MCF 10A (cell line): ENCODE measurements at regions not wholly inside any gene's neighbourhood (a gene's known extent, or its start where the extent isn't known, plus 50 kb on each side); places are given as distances from the start of the nearest gene placed in this dataset.
"Not testable (repeated sequence)": the region's sequence is repeated elsewhere in the genome, so short reads cannot be mapped to it uniquely, and the experiment has no call there.

Experiments used
- BruUV-seq: library from RNA; stranded (reverse); fragments of 400-500 nt; replicated peaks from 2 replicates; lab custom pipeline; 2021; lab: Mats Ljungman, UMichigan
- CTCF ChIA-PET: fragments of 300-600 bp; sonication (Branson Sonifier 250); formaldehyde crosslinking; extraction: SDS; loops from one replicate; lab custom pipeline; 2021; ENCODE audit warnings: antibody characterized with exemption, inconsistent platforms; lab: Yijun Ruan, JAX
- POLR2A ChIA-PET: fragments of 300-600, 350-650 bp; sonication (Branson Sonifier 250); formaldehyde crosslinking; extraction: SDS; loops from one replicate; lab custom pipeline; 2020; ENCODE audit warnings: antibody characterized with exemption, inconsistent platforms; lab: Yijun Ruan, JAX
- DNase-seq: peaks from one replicate; pipeline ENCODE4 v3.0.0-alpha.2; 2018; ENCODE audit not compliant: unreplicated experiment
- H3K27ac Mint-ChIP-seq: one replicate; pipeline ENCODE4 v1.8.0; 2022; ENCODE audit warnings: mild to moderate bottlenecking, low read depth, mixed read lengths; ENCODE audit not compliant: unreplicated experiment
- H3K27me3 Mint-ChIP-seq: one replicate; pipeline ENCODE4 v1.8.0; 2022; ENCODE audit warnings: mixed read lengths; ENCODE audit not compliant: insufficient read depth, unreplicated experiment
- H3K36me3 Mint-ChIP-seq: one replicate; pipeline ENCODE4 v1.8.0; 2022; ENCODE audit warnings: mild to moderate bottlenecking, moderate library complexity, mixed read lengths; ENCODE audit not compliant: insufficient read depth, unreplicated experiment
- H3K4me1 Mint-ChIP-seq: one replicate; pipeline ENCODE4 v1.8.0; 2022; ENCODE audit warnings: mixed read lengths; ENCODE audit not compliant: insufficient read depth, unreplicated experiment
- H3K4me3 Mint-ChIP-seq: one replicate; pipeline ENCODE4 v1.8.0; 2022; ENCODE audit warnings: mild to moderate bottlenecking, moderate library complexity, mixed read lengths; ENCODE audit not compliant: unreplicated experiment
- H3K9me3 Mint-ChIP-seq: one replicate; pipeline ENCODE4 v1.8.0; 2022; ENCODE audit warnings: mixed read lengths; ENCODE audit not compliant: unreplicated experiment
- intact Hi-C: fragments of 100-400 bp; cut with micrococcal nuclease; formaldehyde crosslinking; loops from 2 replicates; pipeline ENCODE4 v1.14.1; 2022
- TF ChIP-seq, protein P1 (sequence below): fragments of 200-600 bp; IDR thresholded peaks from one replicate; pipeline ENCODE4 v1.8.0; 2022; ENCODE audit warnings: antibody characterized with exemption, mild to moderate bottlenecking; ENCODE audit not compliant: unreplicated experiment

- BruUV-seq = no TSS peak
- no peak overlapping the region for H3K4me3 Mint-ChIP-seq
- TF ChIP-seq, protein P1, sequence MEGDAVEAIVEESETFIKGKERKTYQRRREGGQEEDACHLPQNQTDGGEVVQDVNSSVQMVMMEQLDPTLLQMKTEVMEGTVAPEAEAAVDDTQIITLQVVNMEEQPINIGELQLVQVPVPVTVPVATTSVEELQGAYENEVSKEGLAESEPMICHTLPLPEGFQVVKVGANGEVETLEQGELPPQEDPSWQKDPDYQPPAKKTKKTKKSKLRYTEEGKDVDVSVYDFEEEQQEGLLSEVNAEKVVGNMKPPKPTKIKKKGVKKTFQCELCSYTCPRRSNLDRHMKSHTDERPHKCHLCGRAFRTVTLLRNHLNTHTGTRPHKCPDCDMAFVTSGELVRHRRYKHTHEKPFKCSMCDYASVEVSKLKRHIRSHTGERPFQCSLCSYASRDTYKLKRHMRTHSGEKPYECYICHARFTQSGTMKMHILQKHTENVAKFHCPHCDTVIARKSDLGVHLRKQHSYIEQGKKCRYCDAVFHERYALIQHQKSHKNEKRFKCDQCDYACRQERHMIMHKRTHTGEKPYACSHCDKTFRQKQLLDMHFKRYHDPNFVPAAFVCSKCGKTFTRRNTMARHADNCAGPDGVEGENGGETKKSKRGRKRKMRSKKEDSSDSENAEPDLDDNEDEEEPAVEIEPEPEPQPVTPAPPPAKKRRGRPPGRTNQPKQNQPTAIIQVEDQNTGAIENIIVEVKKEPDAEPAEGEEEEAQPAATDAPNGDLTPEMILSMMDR = no peak
- no peaks in the 10 kb centered on the region for H3K9me3 Mint-ChIP-seq
- no peaks in the 10 kb centered on the region for H3K36me3 Mint-ChIP-seq
- no peaks in the 10 kb centered on the region for H3K27me3 Mint-ChIP-seq
- peaks cover 7% of the 10 kb centered on the region for H3K4me1 Mint-ChIP-seq
- no peak for DNase-seq
- POLR2A ChIA-PET = interaction anchor here (1.2 kb wide), 1 partner anchor 184 kb away, joined by 4 read pairs; no protein-coding TSS in a partner anchor
- intact Hi-C loops = loop anchor here (2.0 to 5.0 kb wide), 4 partner anchors 99 to 812 kb away; partner anchors contain the start of genes CAB39 and SP100
- CTCF ChIA-PET = interaction anchor here (0.6 to 0.7 kb wide), 3 partner anchors 119 to 1183 kb away, joined by 3 read pairs; no protein-coding TSS in a partner anchor
- no peak overlapping the region for H3K27ac Mint-ChIP-seq
Observed at GRCh38 chr2:230614040-230614439, 98.6 kb upstream of the CAB39 start.

DNA sequence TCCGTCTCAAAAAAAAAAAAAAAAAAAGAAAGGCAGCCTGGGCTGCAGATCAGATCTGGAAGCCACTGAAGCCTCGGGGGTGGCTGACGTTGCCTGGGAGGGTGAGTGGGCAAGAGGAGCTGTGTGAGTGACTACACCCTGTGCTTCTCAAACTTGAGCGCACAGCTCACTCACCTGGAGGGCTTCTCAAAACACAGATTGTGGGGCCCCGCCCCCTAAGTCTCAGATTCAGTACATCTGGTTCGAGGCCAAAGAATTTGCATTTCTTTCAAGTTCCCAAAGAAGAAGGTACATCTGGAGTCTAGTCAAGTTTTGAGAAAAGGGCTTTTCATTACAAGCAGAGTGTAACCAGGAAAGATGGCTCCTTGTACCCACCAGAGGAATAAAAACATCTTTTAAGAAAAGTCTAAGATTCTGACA is 97.7 kb upstream of the CAB39 start:
- BruUV-seq = no TSS peak
- Mint-ChIP-seq H3K36me3 (no peaks in the 10 kb centered on the region), H3K4me1 (peaks cover 7% of the 10 kb centered on the region), H3K27me3 (no peaks in the 10 kb centered on the region), H3K27ac (no peak overlapping the region), H3K9me3 (no peaks in the 10 kb centered on the region), H3K4me3 (no peak overlapping the region)
- CTCF ChIA-PET = interaction anchor here (0.6 to 0.7 kb wide), 4 partner anchors 184 to 923 kb away, joined by 3 to 4 read pairs (median 3); no protein-coding TSS in a partner anchor
- POLR2A ChIA-PET = interaction anchor here (0.5 to 1.2 kb wide), 4 partner anchors 29 to 1409 kb away, joined by 3 to 4 read pairs (median 3); no protein-coding TSS in a partner anchor
- peak; percentile 58 for DNase-seq
- intact Hi-C loops = loop anchor here (1.0 to 5.0 kb wide), 5 partner anchors 98 to 813 kb away; partner anchors contain the start of genes CAB39 and SP100
- TF ChIP-seq, protein P1 = no peak

- peak; percentile 69 for DNase-seq
Observed at GRCh38 chr2:230617256-230617706, 95.4 kb upstream of the CAB39 start.

DNA sequence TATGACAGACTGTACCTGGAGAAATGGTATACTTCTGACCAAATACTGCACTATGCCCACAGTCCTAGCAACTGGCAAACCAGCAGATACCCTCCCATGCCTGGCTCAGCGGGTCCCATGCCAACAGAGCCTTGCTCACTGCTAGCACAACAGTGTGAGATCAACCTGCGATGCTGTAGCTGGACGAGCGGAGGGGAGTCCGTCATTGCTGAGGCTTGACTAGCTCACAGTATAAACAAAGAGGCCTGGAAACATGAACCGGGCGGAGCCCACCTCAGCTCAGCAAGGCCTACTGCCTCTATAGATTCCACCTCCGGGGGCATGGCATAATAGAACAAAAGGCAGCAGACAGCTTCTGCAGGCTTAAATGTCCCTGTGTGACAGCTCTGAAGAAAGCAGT is 93.2 kb upstream of the CAB39 start:
- no peak for DNase-seq
- TF ChIP-seq, protein P1 = no peak
- Mint-ChIP-seq H3K27ac (no peak overlapping the region), H3K9me3 (peaks cover 7% of the 10 kb centered on the region), H3K27me3 (no peaks in the 10 kb centered on the region), H3K4me1 (no peaks in the 10 kb centered on the region), H3K36me3 (no peaks in the 10 kb centered on the region), H3K4me3 (no peak overlapping the region)
- ChIA-PET POLR2A (no interaction called here), CTCF (interaction anchor here (0.6 to 1.8 kb wide), 2 partner anchors 9 to 160 kb away, joined by 3 to 6 read pairs; no protein-coding TSS in a partner anchor)
- BruUV-seq = no TSS peak
- intact Hi-C loops = no loop called here

More at GRCh38 chr2:230617256-230617706, 95.4 kb upstream of the CAB39 start:
- ChIA-PET CTCF (interaction anchor here (0.6 to 1.4 kb wide), 6 partner anchors 97 to 616 kb away, joined by 3 to 5 read pairs (median 4); no protein-coding TSS in a partner anchor), POLR2A (interaction anchor here (0.8 to 2.6 kb wide), 7 partner anchors 51 to 698 kb away, joined by 3 to 16 read pairs (median 3); partner anchors contain the start of genes CAB39 and SLC16A14)
- intact Hi-C loops = loop anchor here (1.0 kb wide), 1 partner anchor 177 kb away; no protein-coding TSS in a partner anchor
- peak overlapping the region; percentile 91 for H3K27ac Mint-ChIP-seq
- not testable (repeated sequence) for H3K9me3 Mint-ChIP-seq, BruUV-seq, H3K36me3 Mint-ChIP-seq, H3K27me3 Mint-ChIP-seq, H3K4me1 Mint-ChIP-seq, H3K4me3 Mint-ChIP-seq

- intact Hi-C loops, H3K4me3 Mint-ChIP-seq, H3K36me3 Mint-ChIP-seq, DNase-seq, H3K9me3 Mint-ChIP-seq, H3K27ac Mint-ChIP-seq, H3K27me3 Mint-ChIP-seq, BruUV-seq, H3K4me1 Mint-ChIP-seq: not testable (repeated sequence)
- ChIA-PET POLR2A (interaction anchor here (0.6 kb wide), 1 partner anchor 210 kb away, joined by 3 read pairs; the partner anchor contains the start of gene SP100), CTCF (interaction anchor here (1.1 kb wide), 1 partner anchor 15 kb away, joined by 5 read pairs; no protein-coding TSS in a partner anchor)
Observed at GRCh38 chr2:230625220-230625619, 87.4 kb upstream of the CAB39 start.

GRCh38 chr2:230627091-230627490 is 85.6 kb upstream of the CAB39 start:
- H3K36me3 Mint-ChIP-seq, H3K4me1 Mint-ChIP-seq, BruUV-seq, H3K27ac Mint-ChIP-seq, H3K9me3 Mint-ChIP-seq, intact Hi-C loops, H3K27me3 Mint-ChIP-seq, POLR2A ChIA-PET, H3K4me3 Mint-ChIP-seq, DNase-seq: not testable (repeated sequence)
- CTCF ChIA-PET = interaction anchor here (0.7 kb wide), 1 partner anchor 171 kb away, joined by 3 read pairs; no protein-coding TSS in a partner anchor
